H1 (cell line): ENCODE measurements at regions not wholly inside any gene's neighbourhood (a gene's known extent, or its start where the extent isn't known, plus 50 kb on each side); places are given as distances from the start of the nearest gene placed in this dataset.

ENCODE experiments used
- CTCF ChIA-PET: fragments of 300-600 bp; sonication (Branson Sonifier 250); formaldehyde crosslinking; loops from one replicate; lab custom pipeline; 2021; ENCODE audit not compliant: partially characterized antibody; lab: Charles Lee
- POLR2A ChIA-PET: fragments of 300-600 bp; sonication (Branson Sonifier 250); formaldehyde crosslinking; loops from one replicate; lab custom pipeline; 2021; ENCODE audit warnings: inconsistent platforms; ENCODE audit not compliant: partially characterized antibody; lab: Charles Lee
- DNase-seq, 2 experiments: peaks; one replicate each; pipeline versions ENCODE4 v3.0.0 to v3.0.0-alpha.2; 2010 to 2022; ENCODE audit warnings: low spot score in 2 of 2, low read depth in 1 of 2, mixed read lengths in 1 of 2
- FAIRE-seq: peaks from 2 replicates; lab custom pipeline; 2011; peaks lifted over from hg19 to GRCh38; lab: Jason Lieb, UNC
- H2AFZ ChIP-seq: 2 replicates; pipeline ENCODE4 v1.8.1; 2012; ENCODE audit warnings: low read length, inconsistent platforms
- H2AK5ac ChIP-seq: 2 replicates; pipeline ENCODE4 v1.6.1; 2013; ENCODE audit warnings: low read depth, low read length
- H2BK120ac ChIP-seq: replicated peaks from 2 replicates; pipeline ENCODE3; 2013; ENCODE audit warnings: low read depth, low read length, inconsistent platforms
- H2BK12ac ChIP-seq: 2 replicates; pipeline ENCODE4 v1.6.1; 2013; ENCODE audit warnings: low read depth, low read length
- H2BK15ac ChIP-seq: 2 replicates; pipeline ENCODE4 v1.6.1; 2013; ENCODE audit warnings: low read length
- H2BK20ac ChIP-seq: 2 replicates; pipeline ENCODE4 v1.6.1; 2013; ENCODE audit warnings: low read length
- H2BK5ac ChIP-seq: 2 replicates; pipeline ENCODE4 v1.6.1; 2013; ENCODE audit warnings: low read depth, low read length
- H3K14ac ChIP-seq: 2 replicates; pipeline ENCODE4 v1.6.1; 2013; ENCODE audit warnings: inconsistent platforms; ENCODE audit not compliant: insufficient read length
- H3K18ac ChIP-seq: 2 replicates; pipeline ENCODE4 v1.6.1; 2013; ENCODE audit warnings: low read length; ENCODE audit errors: extremely low read depth
- H3K23ac ChIP-seq: 2 replicates; pipeline ENCODE4 v1.6.1; 2013; ENCODE audit warnings: inconsistent platforms; ENCODE audit not compliant: insufficient read length
- H3K23me2 ChIP-seq: 2 replicates; pipeline ENCODE4 v1.6.1; 2013; ENCODE audit warnings: low read depth, low read length
- H3K27ac ChIP-seq: 2 replicates; pipeline ENCODE4 v1.6.1; 2011; ENCODE audit warnings: low read depth, low read length, inconsistent platforms
- H3K27me3 ChIP-seq, 4 experiments: replicated peaks in 1 of 4; 1 replicate in 1 of 4; 2 replicates in 3 of 4; pipeline versions ENCODE4 v1.6.1 to v1.8.1; 2011 to 2013; ENCODE audit warnings: low read length in 3 of 4, mild to moderate bottlenecking in 3 of 4, inconsistent platforms in 2 of 4, mixed read lengths in 2 of 4, moderate library complexity in 1 of 4; ENCODE audit not compliant: control insufficient read depth in 3 of 4, insufficient read depth in 3 of 4; ENCODE audit errors: extremely low read depth in 1 of 4
- H3K36me3 ChIP-seq, 4 experiments: 2 replicates each; pipeline versions ENCODE4 v1.6.1 to v1.8.1; 2011 to 2013; ENCODE audit warnings: mild to moderate bottlenecking in 4 of 4, low read length in 3 of 4, moderate library complexity in 2 of 4, control low read depth in 1 of 4, inconsistent platforms in 1 of 4; ENCODE audit not compliant: insufficient read depth in 4 of 4, control insufficient read depth in 2 of 4
- H3K4ac ChIP-seq: replicated peaks from 2 replicates; pipeline ENCODE3; 2013; ENCODE audit warnings: low read length, low read depth, mixed read lengths, inconsistent platforms; ENCODE audit not compliant: insufficient read length
- H3K4me1 ChIP-seq, 4 experiments: replicated peaks in 1 of 4; 1 replicate in 1 of 4; 2 replicates in 3 of 4; pipeline versions ENCODE4 v1.6.1 to v1.8.1; 2011 to 2013; ENCODE audit warnings: low read length in 3 of 4, inconsistent platforms in 2 of 4, mixed read lengths in 1 of 4; ENCODE audit not compliant: insufficient read depth in 4 of 4, control insufficient read depth in 3 of 4
- H3K4me2 ChIP-seq, 2 experiments: 2 replicates each; pipeline versions ENCODE4 v1.6.1 to v1.8.1; 2011 to 2013; ENCODE audit warnings: low read depth in 2 of 2, low read length in 2 of 2, control low read depth in 1 of 2, inconsistent platforms in 1 of 2, mild to moderate bottlenecking in 1 of 2; ENCODE audit not compliant: insufficient read depth in 1 of 2
- H3K4me3 ChIP-seq, 4 experiments: fragments of 200-600, 300-600 bp in 1 of 4; sonication (generic), shearing (Covaris generic), sonication (Bioruptor Twin) in 1 of 4; 2 replicates each; pipeline versions ENCODE4 v1.5.1 to v1.8.1; 2011 to 2016; ENCODE audit warnings: low read length in 4 of 4, low read depth in 3 of 4, control low read depth in 2 of 4, inconsistent platforms in 2 of 4, mild to moderate bottlenecking in 2 of 4, mixed read lengths in 1 of 4, moderate library complexity in 1 of 4; ENCODE audit not compliant: insufficient read depth in 2 of 4; ENCODE audit errors: extremely low read depth in 1 of 4
- H3K56ac ChIP-seq: replicated peaks from 2 replicates; pipeline ENCODE3; 2013; ENCODE audit warnings: low read depth, mild to moderate bottlenecking, mixed read lengths, low read length, inconsistent platforms; ENCODE audit not compliant: insufficient read length
- H3K79me1 ChIP-seq: 2 replicates; pipeline ENCODE4 v1.6.1; 2013; ENCODE audit warnings: low read depth, low read length, control low read depth
- H3K79me2 ChIP-seq, 2 experiments: 2 replicates each; pipeline versions ENCODE4 v1.6.1 to v1.8.1; 2012 to 2013; ENCODE audit warnings: low read length in 2 of 2, mild to moderate bottlenecking in 2 of 2, inconsistent platforms in 1 of 2; ENCODE audit not compliant: insufficient read depth in 2 of 2, control insufficient read depth in 1 of 2
- H3K9ac ChIP-seq, 4 experiments: replicated peaks in 1 of 4; 1 replicate in 1 of 4; 2 replicates in 3 of 4; pipeline versions ENCODE4 v1.6.1 to v1.8.1; 2011 to 2013; ENCODE audit warnings: low read depth in 3 of 4, low read length in 3 of 4, control low read depth in 2 of 4, mild to moderate bottlenecking in 2 of 4, moderate library complexity in 2 of 4, inconsistent platforms in 1 of 4; ENCODE audit errors: extremely low read depth in 1 of 4
- H3K9me3 ChIP-seq, 2 experiments: 2 replicates each; pipeline versions ENCODE4 v1.6.1 to v1.8.1; 2012 to 2013; ENCODE audit warnings: mild to moderate bottlenecking in 2 of 2, moderate library complexity in 2 of 2, control low read depth in 1 of 2, inconsistent platforms in 1 of 2, low read depth in 1 of 2, low read length in 1 of 2, mixed read lengths in 1 of 2; ENCODE audit not compliant: insufficient read depth in 2 of 2
- H4K20me1 ChIP-seq, 2 experiments: replicated peaks in 1 of 2; 2 replicates each; pipeline versions ENCODE3 to v1.8.1; 2011 to 2013; ENCODE audit warnings: inconsistent platforms in 2 of 2, low read length in 2 of 2, mild to moderate bottlenecking in 1 of 2; ENCODE audit not compliant: insufficient read depth in 2 of 2, control insufficient read depth in 1 of 2
- H4K5ac ChIP-seq: 2 replicates; pipeline ENCODE4 v1.6.1; 2013; ENCODE audit warnings: low read length, low read depth, mixed read lengths, inconsistent platforms; ENCODE audit not compliant: insufficient read length
- H4K8ac ChIP-seq: 2 replicates; pipeline ENCODE4 v1.8.0; 2013; ENCODE audit warnings: mild to moderate bottlenecking, moderate library complexity, low read length, inconsistent platforms; ENCODE audit not compliant: insufficient read depth; ENCODE audit errors: extremely low read depth
- H4K91ac ChIP-seq: replicated peaks from 2 replicates; pipeline ENCODE3; 2013; ENCODE audit warnings: low read length, mixed read lengths, inconsistent platforms; ENCODE audit not compliant: insufficient read length
- ASH2L ChIP-seq: fragments of 200-600, 300-600 bp; sonication (generic); IDR thresholded peaks from one replicate; pipeline ENCODE4 v1.7.1; 2017; ENCODE audit warnings: low read length
- CBX5 ChIP-seq: fragments of 300-800, 300-1000 bp; sonication (generic); IDR thresholded peaks from 2 replicates; pipeline ENCODE4 v1.7.1; 2016; ENCODE audit warnings: antibody characterized with exemption, low read length, low read depth
- CHD2 ChIP-seq: IDR thresholded peaks from 2 replicates; pipeline ENCODE4 v1.6.1; 2012; ENCODE audit warnings: low read length, improper control_type of control experiment
- EP300 ChIP-seq, 2 experiments: IDR thresholded peaks; 1 replicate in 1 of 2; 2 replicates in 1 of 2; pipeline ENCODE4 v1.6.1; 2011 to 2012; ENCODE audit warnings: low read depth in 2 of 2, low read length in 2 of 2, mild to moderate bottlenecking in 2 of 2, borderline replicate concordance in 1 of 2, inconsistent platforms in 1 of 2, moderate library complexity in 1 of 2
- EZH2 ChIP-seq: fragments of 200-600 bp; sonication (generic); IDR thresholded peaks from 2 replicates; pipeline ENCODE4 v1.7.1; 2012; ENCODE audit warnings: low read depth, mild to moderate bottlenecking, moderate library complexity, low read length, inconsistent platforms; ENCODE audit not compliant: severe bottlenecking
- GABPA ChIP-seq: IDR thresholded peaks from 2 replicates; pipeline ENCODE4 v1.6.1; 2011; ENCODE audit warnings: mild to moderate bottlenecking, low read length, moderate library complexity, borderline replicate concordance; ENCODE audit not compliant: insufficient read depth
- GTF2F1 ChIP-seq: IDR thresholded peaks from 2 replicates; pipeline ENCODE4 v1.6.1; 2012; ENCODE audit warnings: low read depth, low read length, improper control_type of control experiment, borderline replicate concordance
- JUN ChIP-seq: IDR thresholded peaks from 2 replicates; pipeline ENCODE4 v1.6.1; 2011; ENCODE audit warnings: low read depth, mild to moderate bottlenecking, improper control_type of control experiment, low read length
- KDM5A ChIP-seq: fragments of 200-600 bp; IDR thresholded peaks from 2 replicates; pipeline ENCODE4 v1.7.1; 2012; ENCODE audit warnings: mild to moderate bottlenecking, low read length, inconsistent platforms, mixed read lengths
- PHF8 ChIP-seq: fragments of 200-600 bp; sonication (generic); conservative IDR thresholded peaks from 2 replicates; pipeline ENCODE4 v1.7.1; 2012; ENCODE audit warnings: low read depth, mild to moderate bottlenecking, inconsistent platforms, low read length, moderate library complexity
- SIX5 ChIP-seq: IDR thresholded peaks from 2 replicates; pipeline ENCODE4 v1.6.1; 2011; ENCODE audit warnings: mild to moderate bottlenecking, low read depth, low read length
- SP1 ChIP-seq: IDR thresholded peaks from 2 replicates; pipeline ENCODE4 v1.6.1; 2011; ENCODE audit warnings: low read depth, low read length
- SP4 ChIP-seq: IDR thresholded peaks from 2 replicates; pipeline ENCODE4 v1.6.1; 2012; ENCODE audit warnings: low read length, inconsistent platforms
- SRF ChIP-seq: IDR thresholded peaks from 2 replicates; pipeline ENCODE4 v1.6.1; 2011; ENCODE audit warnings: mild to moderate bottlenecking, low read depth, low read length, moderate library complexity
- YY1 ChIP-seq: IDR thresholded peaks from 2 replicates; pipeline ENCODE4 v1.6.1; 2011; ENCODE audit warnings: low read depth, mild to moderate bottlenecking, low read length
- WGBS, 2 experiments: shearing (Covaris generic) in 1 of 2; methylation state at CpG; one replicate each; pipeline versions ENCODE4 v1.1.6 to v1.1.7; 2013 to 2015; ENCODE audit warnings: low lambda C conversion rate in 2 of 2, mixed read lengths in 2 of 2, inconsistent platforms in 1 of 2, low coverage in 1 of 2, missing lambda C conversion rate in 1 of 2; ENCODE audit not compliant: insufficient replicate concordance in 2 of 2, insufficient coverage in 1 of 2, insufficient read length in 1 of 2; ENCODE audit errors: extremely low coverage in 1 of 2, missing lambda C conversion rate in 1 of 2; 5-methylcytosine and 5-hydroxymethylcytosine counted together
- TF ChIP-seq, protein P1 (sequence below): IDR thresholded peaks from 2 replicates; pipeline ENCODE4 v1.6.1; 2011; ENCODE audit warnings: low read depth, mild to moderate bottlenecking, low read length; ENCODE audit not compliant: insufficient read depth

DNA sequence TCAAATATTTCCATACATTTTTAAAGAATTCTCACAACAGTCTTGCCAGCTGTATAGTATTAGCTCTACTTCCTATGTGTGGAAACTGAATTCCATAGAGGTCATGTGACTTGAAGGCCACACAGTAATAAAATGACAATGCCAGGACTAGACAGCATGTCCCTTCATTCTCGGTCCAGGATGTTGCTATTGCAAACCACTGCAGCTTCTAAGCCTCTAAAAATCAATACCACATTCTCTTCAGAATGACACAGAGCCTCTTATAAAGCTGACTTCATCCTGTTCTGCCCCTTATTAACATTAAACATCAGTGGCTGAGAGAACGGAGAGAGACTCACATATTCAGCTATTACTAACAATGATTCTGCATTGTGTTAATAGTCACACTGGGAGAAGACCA is 240.3 kb upstream of the PEX5L start:
- Histone ChIP-seq H3K56ac (no peak overlapping the region), H3K27me3 (no peaks in the 10 kb centered on the region), H3K9me3 (no peaks in the 10 kb centered on the region), H3K14ac (no peak overlapping the region), H3K27ac (no peak overlapping the region), H3K23ac (no peak overlapping the region), H2BK12ac (no peak overlapping the region), H4K20me1 (no peaks in the 10 kb centered on the region), H2AK5ac (no peak overlapping the region), H3K23me2 (no peaks in the 10 kb centered on the region), H4K91ac (no peak overlapping the region), H3K4me2 (no peak overlapping the region), H4K8ac (no peak overlapping the region), H3K79me1 (no peaks in the 10 kb centered on the region), H3K4ac (no peak overlapping the region), H2AFZ (no peak overlapping the region), H2BK15ac (no peak overlapping the region), H3K18ac (no peak overlapping the region), H2BK20ac (no peak overlapping the region), H3K4me3 (no peak overlapping the region), H2BK5ac (no peak overlapping the region), H3K79me2 (no peaks in the 10 kb centered on the region), H2BK120ac (no peak overlapping the region), H3K9ac (no peak overlapping the region), H3K4me1 (peaks cover 0 to 3% (median 1%) of the 10 kb centered on the region in 4 experiments; a peak in 2 of 7 replicates), H4K5ac (no peak overlapping the region), H3K36me3 (no peaks in the 10 kb centered on the region)
- ChIA-PET POLR2A (no interaction called here), CTCF (no interaction called here)
- FAIRE-seq = no peak
- WGBS, 2 experiments = 82% methylated on average over 2 of the region's 2 CpGs; no CpG with 5 or more reads in 1 of the 2 experiments
- no peak for DNase-seq
- no peak for TF ChIP-seq SP4
- TF ChIP-seq SP1 = no peak
- no peak for TF ChIP-seq EP300 (IDR thresholded peaks at IDR 0.05; ENCODE audit: borderline replicate concordance in 1 of 2, low read depth in 2 of 2, low read length in 2 of 2)
- TF ChIP-seq, protein P1, sequence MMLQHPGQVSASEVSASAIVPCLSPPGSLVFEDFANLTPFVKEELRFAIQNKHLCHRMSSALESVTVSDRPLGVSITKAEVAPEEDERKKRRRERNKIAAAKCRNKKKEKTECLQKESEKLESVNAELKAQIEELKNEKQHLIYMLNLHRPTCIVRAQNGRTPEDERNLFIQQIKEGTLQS = no peak
- no peak for TF ChIP-seq SRF
- TF ChIP-seq JUN = no peak
- TF ChIP-seq SIX5 = no peak
- TF ChIP-seq CHD2 = no peak
- TF ChIP-seq ASH2L = no peak
- TF ChIP-seq PHF8 = no peak
- TF ChIP-seq GABPA = no peak
- TF ChIP-seq EZH2 = no peak
- TF ChIP-seq GTF2F1 = no peak
- no peak for TF ChIP-seq KDM5A
- TF ChIP-seq YY1 = no peak
- no peak for TF ChIP-seq CBX5
